ENCODE measurements at regions not wholly inside any gene's neighbourhood (a gene's known extent, or its start where the extent isn't known, plus 50 kb on each side); places are given as distances from the start of the nearest gene placed in this dataset.

- TF ChIP-seq CTCF (IDR thresholded peaks at IDR 0.05; ENCODE audit: low read length) (no peak), EZH2 (IDR thresholded peaks at IDR 0.05; ENCODE audit: borderline replicate concordance, low read length) (no peak)
Measured at GRCh38 chrX:9355739-9356138, 109.1 kb upstream of the TBL1X start.

Data from OCI-LY1 (cell line).